Stimulated activated CD4-positive, alpha-beta T cell treated with anti-CD3 and anti-CD28 coated beads, Interleukin-1b, Interleukin-23, amount 100 ng/mL, for 24 hours (primary cell): ENCODE measurements at regions not wholly inside any gene's neighbourhood (a gene's known extent, or its start where the extent isn't known, plus 50 kb on each side); places are given as distances from the start of the nearest gene placed in this dataset.
"Not testable (repeated sequence)": the region's sequence is repeated elsewhere in the genome, so short reads cannot be mapped to it uniquely, and the experiment has no call there.

Experiments used
- DNase-seq, 4 experiments: peaks; one replicate each; pipeline ENCODE4 v3.0.0-alpha.2; 2020; ENCODE audit warnings: low read depth in 4 of 4, low spot score in 1 of 4

GRCh38 chr7:3094701-3095445 is 51.2 kb upstream of the CARD11 start:
- no peak for DNase-seq

GRCh38 chr7:3097734-3098133 is 54.1 kb upstream of the CARD11 start:
- no peak for DNase-seq

GRCh38 chr7:3102159-3102558 is 58.5 kb upstream of the CARD11 start:
- no peak for DNase-seq

GRCh38 chr7:3103614-3104398 is 60.1 kb upstream of the CARD11 start:
- no peak for DNase-seq

- no peak for DNase-seq
Observed at GRCh38 chr7:3105856-3106255, 62.2 kb upstream of the CARD11 start.

- DNase-seq: no peak
Observed at GRCh38 chr7:3106361-3106826, 62.7 kb upstream of the CARD11 start.

- no peak for DNase-seq
Observed at GRCh38 chr7:3107228-3107763, 63.6 kb upstream of the CARD11 start.

- no peak for DNase-seq
Observed at GRCh38 chr7:3107889-3108570, 64.4 kb upstream of the CARD11 start.

GRCh38 chr7:3109311-3109915 is 65.7 kb upstream of the CARD11 start:
- no peak for DNase-seq

- no peak for DNase-seq
Observed at GRCh38 chr7:3112479-3113134, 68.9 kb upstream of the CARD11 start.

GRCh38 chr7:3114917-3115316 is 71.2 kb upstream of the CARD11 start:
- no peak for DNase-seq

- DNase-seq: no peak
Observed at GRCh38 chr7:3117081-3117480, 73.4 kb upstream of the CARD11 start.

- no peak for DNase-seq
Observed at GRCh38 chr7:3117488-3118231, 74.0 kb upstream of the CARD11 start.

GRCh38 chr7:3119352-3119927 is 75.8 kb upstream of the CARD11 start:
- DNase-seq: not testable (repeated sequence)

GRCh38 chr7:3119963-3120362 is 76.3 kb upstream of the CARD11 start:
- DNase-seq: no peak

- DNase-seq: no peak
Observed at GRCh38 chr7:3120513-3120912, 76.8 kb upstream of the CARD11 start.

GRCh38 chr7:3128857-3129490 is 85.3 kb upstream of the CARD11 start:
- DNase-seq: no peak

GRCh38 chr7:3133811-3134385 is 90.2 kb upstream of the CARD11 start:
- DNase-seq: no peak

- DNase-seq: no peak
Observed at GRCh38 chr7:3134745-3135144, 91.1 kb upstream of the CARD11 start.
